IPS-NIHi7 (cell line): ENCODE measurements at regions not wholly inside any gene's neighbourhood (a gene's known extent, or its start where the extent isn't known, plus 50 kb on each side); places are given as distances from the start of the nearest gene placed in this dataset.

ENCODE experiments used
- DNase-seq: peaks from one replicate; pipeline ENCODE4 v3.0.0; 2012; ENCODE audit warnings: mixed read lengths; ENCODE audit errors: extremely low spot score

GRCh38 chr13:105069106-105069505, 1466.4 kb downstream of the EFNB2 start:
- DNase-seq = no peak

GRCh38 chr13:105063676-105064075, 1471.8 kb downstream of the EFNB2 start:
- no peak for DNase-seq

- DNase-seq = no peak
These were observed 1475.7 kb downstream of the EFNB2 start for GRCh38 chr13:105059786-105060185.

- no peak for DNase-seq
These were observed 1476.9 kb downstream of the EFNB2 start for GRCh38 chr13:105058517-105058916.

- DNase-seq = no peak
These were observed 1482.8 kb downstream of the EFNB2 start for GRCh38 chr13:105052711-105053110.

GRCh38 chr13:105050686-105051085, 1484.8 kb downstream of the EFNB2 start:
- DNase-seq = no peak

- DNase-seq = no peak
These were observed 1486.8 kb downstream of the EFNB2 start for GRCh38 chr13:105048677-105049076.

GRCh38 chr13:105047676-105048295, 1487.7 kb downstream of the EFNB2 start:
- DNase-seq = no peak

- DNase-seq = no peak
These were observed 1498.4 kb downstream of the EFNB2 start for GRCh38 chr13:105037110-105037509.

GRCh38 chr13:105035092-105035491, 1500.4 kb downstream of the EFNB2 start:
- DNase-seq = no peak

GRCh38 chr13:105033999-105034398, 1501.5 kb downstream of the EFNB2 start:
- DNase-seq = peak; percentile 24

- no peak for DNase-seq
These were observed 1504.2 kb downstream of the EFNB2 start for GRCh38 chr13:105031306-105031705.

- no peak for DNase-seq
These were observed 1504.6 kb downstream of the EFNB2 start for GRCh38 chr13:105030851-105031250.

- no peak for DNase-seq
These were observed 1516.4 kb downstream of the EFNB2 start for GRCh38 chr13:105019073-105019472.

- DNase-seq = no peak
These were observed 1519.2 kb downstream of the EFNB2 start for GRCh38 chr13:105016266-105016665.

- no peak for DNase-seq
These were observed 1526.9 kb downstream of the EFNB2 start for GRCh38 chr13:105008604-105009003.

- DNase-seq = no peak
These were observed 1528.2 kb downstream of the EFNB2 start for GRCh38 chr13:105007166-105007808.

- no peak for DNase-seq
These were observed 1539.4 kb downstream of the EFNB2 start for GRCh38 chr13:104996022-104996421.

- no peak for DNase-seq
These were observed 1541.8 kb downstream of the EFNB2 start for GRCh38 chr13:104993708-104994107.

- no peak for DNase-seq
These were observed 1547.8 kb downstream of the EFNB2 start for GRCh38 chr13:104987621-104988020.

- DNase-seq = no peak
These were observed 1551.1 kb downstream of the EFNB2 start for GRCh38 chr13:104984296-104984818.

- DNase-seq = no peak
These were observed 1551.9 kb downstream of the EFNB2 start for GRCh38 chr13:104983601-104984000.

GRCh38 chr13:104980586-104980985, 1554.9 kb downstream of the EFNB2 start:
- no peak for DNase-seq
